WTC11 (cell line): ENCODE measurements at regions not wholly inside any gene's neighbourhood (a gene's known extent, or its start where the extent isn't known, plus 50 kb on each side); places are given as distances from the start of the nearest gene placed in this dataset.

Experiments used
- ATAC-seq: fragments of 200-7000 bp; cut with Tn5 transposase; 2 replicates; pipeline ENCODE4 v1.10.0; 2021; ENCODE audit warnings: mild to moderate bottlenecking, moderate library complexity
- CTCF ChIA-PET: fragments of 300-600 bp; sonication (Branson Sonifier 250); formaldehyde crosslinking; loops from one replicate; lab custom pipeline; 2021; ENCODE audit warnings: antibody characterized with exemption; lab: Charles Lee
- POLR2A ChIA-PET: fragments of 350-600 bp; sonication (Branson Sonifier 250); formaldehyde crosslinking; loops from one replicate; lab custom pipeline; 2021; ENCODE audit warnings: antibody characterized with exemption; lab: Charles Lee
- DNase-seq: peaks from one replicate; pipeline ENCODE4 v3.0.0; 2021; ENCODE audit warnings: low spot score
- H3K27ac Mint-ChIP-seq: 2 replicates; pipeline ENCODE4 v1.8.0; 2021; ENCODE audit warnings: mixed read lengths
- H3K27me3 Mint-ChIP-seq: 2 replicates; pipeline ENCODE4 v1.8.0; 2021; ENCODE audit warnings: low read depth, mild to moderate bottlenecking, moderate library complexity, mixed read lengths
- H3K36me3 Mint-ChIP-seq: 2 replicates; pipeline ENCODE4 v1.8.0; 2021; ENCODE audit warnings: mixed read lengths
- H3K4me1 Mint-ChIP-seq: 2 replicates; pipeline ENCODE4 v1.8.0; 2022; ENCODE audit warnings: mixed read lengths
- H3K4me3 Mint-ChIP-seq: 2 replicates; pipeline ENCODE4 v1.8.0; 2021; ENCODE audit warnings: mild to moderate bottlenecking, moderate library complexity, mixed read lengths
- H3K9me3 Mint-ChIP-seq: 2 replicates; pipeline ENCODE4 v1.8.0; 2021; ENCODE audit warnings: mixed read lengths
- CBFB ChIP-seq: sonication (generic); formaldehyde crosslinking; IDR thresholded peaks from 2 replicates; pipeline ENCODE4 v1.8.1; 2022; ENCODE audit warnings: mild to moderate bottlenecking, low read depth, missing genetic modification reagents
- ESRRA ChIP-seq: sonication (generic); formaldehyde crosslinking; IDR thresholded peaks from 2 replicates; pipeline ENCODE4 v1.8.1; 2022; ENCODE audit warnings: mild to moderate bottlenecking, missing genetic modification reagents, borderline replicate concordance
- GABPB1 ChIP-seq: sonication (generic); formaldehyde crosslinking; IDR thresholded peaks from 2 replicates; pipeline ENCODE4 v1.8.1; 2023; ENCODE audit warnings: mild to moderate bottlenecking, missing genetic modification reagents
- HMGA2 ChIP-seq: fragments of 250-450 bp; sonication (Bioruptor Pico); IDR thresholded peaks from 2 replicates; pipeline ENCODE4 v1.4.0; 2021; ENCODE audit warnings: mild to moderate bottlenecking, moderate library complexity
- JAZF1 ChIP-seq: fragments of 250-450 bp; sonication (Bioruptor Pico); IDR thresholded peaks from 2 replicates; pipeline ENCODE4 v1.9.0; 2021; ENCODE audit warnings: moderate library complexity, mild to moderate bottlenecking, inconsistent platforms
- NFATC4 ChIP-seq: fragments of 250-450 bp; sonication (Bioruptor Pico); IDR thresholded peaks from 2 replicates; pipeline ENCODE4 v1.9.0; 2021; ENCODE audit warnings: mild to moderate bottlenecking
- NFE2L1 ChIP-seq: sonication (generic); formaldehyde crosslinking; IDR thresholded peaks from 2 replicates; pipeline ENCODE4 v1.8.1; 2023; ENCODE audit warnings: missing genetic modification reagents
- NR2C2 ChIP-seq: sonication (generic); formaldehyde crosslinking; IDR thresholded peaks from 2 replicates; pipeline ENCODE4 v1.8.0; 2022; ENCODE audit warnings: mild to moderate bottlenecking, missing genetic modification reagents
- RORB ChIP-seq: fragments of 250-450 bp; sonication (Bioruptor Pico); IDR thresholded peaks from 2 replicates; pipeline ENCODE4 v1.9.0; 2021; ENCODE audit warnings: mild to moderate bottlenecking
- SMAD4 ChIP-seq: sonication (generic); formaldehyde crosslinking; IDR thresholded peaks from 2 replicates; pipeline ENCODE4 v1.8.0; 2022; ENCODE audit warnings: mild to moderate bottlenecking, missing genetic modification reagents
- SOX15 ChIP-seq: fragments of 250-450 bp; sonication (Bioruptor Pico); IDR thresholded peaks from 2 replicates; pipeline ENCODE4 v1.9.0; 2021; ENCODE audit warnings: mild to moderate bottlenecking
- SP1 ChIP-seq: sonication (generic); formaldehyde crosslinking; conservative IDR thresholded peaks from 2 replicates; pipeline ENCODE4 v1.8.1; 2022; ENCODE audit warnings: missing genetic modification reagents
- TCF7 ChIP-seq: sonication (generic); formaldehyde crosslinking; IDR thresholded peaks from 2 replicates; pipeline ENCODE4 v1.8.0; 2022; ENCODE audit warnings: mild to moderate bottlenecking, low read depth, missing genetic modification reagents, moderate library complexity
- TEAD1 ChIP-seq: sonication (generic); formaldehyde crosslinking; IDR thresholded peaks from 2 replicates; pipeline ENCODE4 v1.8.0; 2022; ENCODE audit warnings: mild to moderate bottlenecking, missing genetic modification reagents
- ZNF219 ChIP-seq: sonication (generic); formaldehyde crosslinking; IDR thresholded peaks from 2 replicates; pipeline ENCODE4 v1.8.0; 2023; ENCODE audit warnings: missing genetic modification reagents, mild to moderate bottlenecking, borderline replicate concordance
- ZNF396 ChIP-seq: fragments of 250-450 bp; sonication (Bioruptor Pico); IDR thresholded peaks from 2 replicates; pipeline ENCODE4 v1.8.0; 2021; ENCODE audit warnings: mild to moderate bottlenecking, moderate library complexity, borderline replicate concordance
- ZNF423 ChIP-seq: fragments of 250-450 bp; sonication (Bioruptor Pico); IDR thresholded peaks from 2 replicates; pipeline ENCODE4 v2.1.2; 2022; ENCODE audit warnings: mild to moderate bottlenecking, moderate library complexity
- TF ChIP-seq, protein P1 (sequence below): sonication (generic); formaldehyde crosslinking; IDR thresholded peaks from 2 replicates; pipeline ENCODE4 v1.8.1; 2022; ENCODE audit warnings: missing genetic modification reagents, borderline replicate concordance
- TF ChIP-seq, protein P2 (sequence below): fragments of 250-450 bp; sonication (Bioruptor Pico); IDR thresholded peaks from 2 replicates; pipeline ENCODE4 v1.9.0; 2021; ENCODE audit warnings: mild to moderate bottlenecking
- TF ChIP-seq, protein P3 (sequence below): sonication (generic); formaldehyde crosslinking; IDR thresholded peaks from 2 replicates; pipeline ENCODE4 v1.8.1; 2023; ENCODE audit warnings: mild to moderate bottlenecking, moderate library complexity, missing genetic modification reagents
- TF ChIP-seq, protein P4 (sequence below): sonication (generic); formaldehyde crosslinking; IDR thresholded peaks from 2 replicates; pipeline ENCODE4 v1.8.1; 2022; ENCODE audit warnings: mild to moderate bottlenecking, missing genetic modification reagents, moderate library complexity, borderline replicate concordance
- TF ChIP-seq, protein P5 (sequence below): fragments of 250-450 bp; sonication (Bioruptor Pico); IDR thresholded peaks from 2 replicates; pipeline ENCODE4 v1.8.0; 2021; ENCODE audit warnings: mild to moderate bottlenecking
- TF ChIP-seq, protein P6 (sequence below): sonication (generic); formaldehyde crosslinking; IDR thresholded peaks from 2 replicates; pipeline ENCODE4 v1.8.0; 2023; ENCODE audit warnings: missing genetic modification reagents, mild to moderate bottlenecking, borderline replicate concordance

DNA sequence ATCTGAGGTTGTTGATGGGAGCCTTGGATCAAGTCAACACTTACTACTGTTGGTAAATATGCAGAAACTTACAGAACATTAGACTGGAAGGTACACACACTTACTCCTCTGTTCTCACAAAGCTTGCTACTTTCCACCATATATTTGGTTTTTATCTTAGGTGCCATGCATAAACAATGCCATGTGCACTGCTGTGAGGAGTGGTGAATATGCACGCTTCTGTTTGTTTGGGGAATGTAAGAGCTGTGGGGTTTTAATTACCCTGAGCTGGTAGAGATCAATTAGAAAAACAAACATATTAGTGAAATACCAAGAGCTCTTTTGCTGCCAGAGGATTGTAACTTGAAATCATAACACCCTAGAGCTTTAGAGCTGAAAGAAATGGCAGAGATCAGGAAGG lies 79.8 kb upstream of the ARID5B start:
- no peaks in the 10 kb centered on the region for H3K36me3 Mint-ChIP-seq
- H3K27ac Mint-ChIP-seq, result no peak overlapping the region
- H3K4me3 Mint-ChIP-seq, result no peak overlapping the region
- ChIA-PET POLR2A (no interaction called here), CTCF (interaction anchor here (0.9 to 3.6 kb wide), 3 partner anchors 13 to 76 kb away, joined by 3 to 14 read pairs (median 6); no protein-coding TSS in a partner anchor)
- H3K27me3 Mint-ChIP-seq, result peaks cover 85% of the 10 kb centered on the region
- H3K9me3 Mint-ChIP-seq, result no peaks in the 10 kb centered on the region
- TF ChIP-seq, protein P1, sequence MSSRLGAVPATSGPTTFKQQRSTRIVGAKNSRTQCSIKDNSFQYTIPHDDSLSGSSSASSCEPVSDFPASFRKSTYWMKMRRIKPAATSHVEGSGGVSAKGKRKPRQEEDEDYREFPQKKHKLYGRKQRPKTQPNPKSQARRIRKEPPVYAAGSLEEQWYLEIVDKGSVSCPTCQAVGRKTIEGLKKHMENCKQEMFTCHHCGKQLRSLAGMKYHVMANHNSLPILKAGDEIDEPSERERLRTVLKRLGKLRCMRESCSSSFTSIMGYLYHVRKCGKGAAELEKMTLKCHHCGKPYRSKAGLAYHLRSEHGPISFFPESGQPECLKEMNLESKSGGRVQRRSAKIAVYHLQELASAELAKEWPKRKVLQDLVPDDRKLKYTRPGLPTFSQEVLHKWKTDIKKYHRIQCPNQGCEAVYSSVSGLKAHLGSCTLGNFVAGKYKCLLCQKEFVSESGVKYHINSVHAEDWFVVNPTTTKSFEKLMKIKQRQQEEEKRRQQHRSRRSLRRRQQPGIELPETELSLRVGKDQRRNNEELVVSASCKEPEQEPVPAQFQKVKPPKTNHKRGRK (CRISPR knock-in tag), result no peak
- no peak for TF ChIP-seq JAZF1 (CRISPR knock-in tag)
- TF ChIP-seq, protein P2, sequence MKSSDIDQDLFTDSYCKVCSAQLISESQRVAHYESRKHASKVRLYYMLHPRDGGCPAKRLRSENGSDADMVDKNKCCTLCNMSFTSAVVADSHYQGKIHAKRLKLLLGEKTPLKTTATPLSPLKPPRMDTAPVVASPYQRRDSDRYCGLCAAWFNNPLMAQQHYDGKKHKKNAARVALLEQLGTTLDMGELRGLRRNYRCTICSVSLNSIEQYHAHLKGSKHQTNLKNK (CRISPR knock-in tag), result no peak
- no peak for TF ChIP-seq CBFB (CRISPR knock-in tag)
- TF ChIP-seq ZNF423 (CRISPR knock-in tag), result no peak
- TF ChIP-seq, protein P3, sequence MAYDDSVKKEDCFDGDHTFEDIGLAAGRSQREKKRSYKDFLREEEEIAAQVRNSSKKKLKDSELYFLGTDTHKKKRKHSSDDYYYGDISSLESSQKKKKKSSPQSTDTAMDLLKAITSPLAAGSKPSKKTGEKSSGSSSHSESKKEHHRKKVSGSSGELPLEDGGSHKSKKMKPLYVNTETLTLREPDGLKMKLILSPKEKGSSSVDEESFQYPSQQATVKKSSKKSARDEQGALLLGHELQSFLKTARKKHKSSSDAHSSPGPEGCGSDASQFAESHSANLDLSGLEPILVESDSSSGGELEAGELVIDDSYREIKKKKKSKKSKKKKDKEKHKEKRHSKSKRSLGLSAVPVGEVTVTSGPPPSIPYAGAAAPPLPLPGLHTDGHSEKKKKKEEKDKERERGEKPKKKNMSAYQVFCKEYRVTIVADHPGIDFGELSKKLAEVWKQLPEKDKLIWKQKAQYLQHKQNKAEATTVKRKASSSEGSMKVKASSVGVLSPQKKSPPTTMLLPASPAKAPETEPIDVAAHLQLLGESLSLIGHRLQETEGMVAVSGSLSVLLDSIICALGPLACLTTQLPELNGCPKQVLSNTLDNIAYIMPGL (CRISPR knock-in tag), result no peak
- no peak for TF ChIP-seq ZNF396 (CRISPR knock-in tag)
- TF ChIP-seq ZNF219, result no peak
- TF ChIP-seq, protein P4, sequence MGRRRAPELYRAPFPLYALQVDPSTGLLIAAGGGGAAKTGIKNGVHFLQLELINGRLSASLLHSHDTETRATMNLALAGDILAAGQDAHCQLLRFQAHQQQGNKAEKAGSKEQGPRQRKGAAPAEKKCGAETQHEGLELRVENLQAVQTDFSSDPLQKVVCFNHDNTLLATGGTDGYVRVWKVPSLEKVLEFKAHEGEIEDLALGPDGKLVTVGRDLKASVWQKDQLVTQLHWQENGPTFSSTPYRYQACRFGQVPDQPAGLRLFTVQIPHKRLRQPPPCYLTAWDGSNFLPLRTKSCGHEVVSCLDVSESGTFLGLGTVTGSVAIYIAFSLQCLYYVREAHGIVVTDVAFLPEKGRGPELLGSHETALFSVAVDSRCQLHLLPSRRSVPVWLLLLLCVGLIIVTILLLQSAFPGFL (CRISPR knock-in tag), result no peak
- no peak for TF ChIP-seq GABPB1 (CRISPR knock-in tag)
- no peak for TF ChIP-seq SOX15
- TF ChIP-seq NFE2L1, result no peak
- TF ChIP-seq HMGA2 (CRISPR knock-in tag), result no peak
- no peak for TF ChIP-seq TCF7
- no peak for DNase-seq
- ATAC-seq, result no peak
- peaks cover 7% of the 10 kb centered on the region for H3K4me1 Mint-ChIP-seq

DNA sequence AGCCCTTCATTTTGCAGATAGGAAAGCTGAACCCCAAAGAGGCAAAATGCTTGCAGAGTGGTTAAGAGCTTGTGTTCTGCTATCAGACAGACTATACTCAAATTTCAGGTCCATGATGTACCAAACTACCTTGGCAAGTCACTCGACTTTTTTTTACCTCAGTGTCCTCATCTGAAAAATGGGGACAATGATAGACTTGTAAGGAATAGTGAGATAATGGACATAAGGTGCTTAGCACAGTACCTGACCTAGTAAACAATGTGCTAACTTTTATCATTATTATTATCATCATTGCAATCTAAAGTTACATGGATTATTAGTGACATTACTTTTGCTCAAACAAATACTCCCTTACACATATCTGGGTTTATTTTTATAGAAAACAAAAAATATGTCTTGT lies 79.4 kb upstream of the ARID5B start:
- CTCF ChIA-PET, result interaction anchor here (0.9 to 3.6 kb wide), 3 partner anchors 13 to 75 kb away, joined by 3 to 14 read pairs (median 6); no protein-coding TSS in a partner anchor
- H3K27me3 Mint-ChIP-seq, result peaks cover 85% of the 10 kb centered on the region
- ATAC-seq, result no peak
- H3K9me3 Mint-ChIP-seq, result no peaks in the 10 kb centered on the region
- POLR2A ChIA-PET, result no interaction called here
- H3K4me3 Mint-ChIP-seq, result no peak overlapping the region
- peaks cover 7% of the 10 kb centered on the region for H3K4me1 Mint-ChIP-seq
- TF ChIP-seq SMAD4 (CRISPR knock-in tag) (no peak), TEAD1 (CRISPR knock-in tag) (no peak)
- TF ChIP-seq, protein P5, sequence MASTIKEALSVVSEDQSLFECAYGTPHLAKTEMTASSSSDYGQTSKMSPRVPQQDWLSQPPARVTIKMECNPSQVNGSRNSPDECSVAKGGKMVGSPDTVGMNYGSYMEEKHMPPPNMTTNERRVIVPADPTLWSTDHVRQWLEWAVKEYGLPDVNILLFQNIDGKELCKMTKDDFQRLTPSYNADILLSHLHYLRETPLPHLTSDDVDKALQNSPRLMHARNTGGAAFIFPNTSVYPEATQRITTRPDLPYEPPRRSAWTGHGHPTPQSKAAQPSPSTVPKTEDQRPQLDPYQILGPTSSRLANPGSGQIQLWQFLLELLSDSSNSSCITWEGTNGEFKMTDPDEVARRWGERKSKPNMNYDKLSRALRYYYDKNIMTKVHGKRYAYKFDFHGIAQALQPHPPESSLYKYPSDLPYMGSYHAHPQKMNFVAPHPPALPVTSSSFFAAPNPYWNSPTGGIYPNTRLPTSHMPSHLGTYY (CRISPR knock-in tag), result no peak
- no peak overlapping the region for H3K27ac Mint-ChIP-seq
- H3K36me3 Mint-ChIP-seq, result no peaks in the 10 kb centered on the region
- no peak for DNase-seq

DNA sequence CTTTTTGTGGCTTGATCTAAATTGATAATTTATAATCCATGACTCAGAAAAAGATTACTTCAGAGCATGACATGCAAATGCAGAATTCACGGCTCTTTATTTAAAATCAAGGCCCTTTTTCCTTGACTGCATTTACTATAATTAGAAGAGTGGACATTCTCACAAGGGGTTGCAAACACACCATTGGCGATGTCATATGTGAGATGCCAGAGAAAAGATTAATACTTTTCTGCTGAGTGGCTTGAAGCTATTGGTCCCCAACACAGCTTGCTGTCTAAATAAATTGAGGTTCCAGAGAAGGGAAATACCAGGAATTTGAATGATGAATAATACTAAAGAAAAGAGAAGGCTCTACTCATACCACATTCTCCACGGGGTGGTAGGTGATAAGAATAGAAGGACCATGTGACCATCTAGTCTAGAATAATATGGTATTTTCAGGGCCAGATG lies 78.7 kb upstream of the ARID5B start:
- ATAC-seq, result no peak
- Mint-ChIP-seq H3K27me3 (peaks cover 80% of the 10 kb centered on the region), H3K27ac (no peak overlapping the region), H3K4me3 (no peak overlapping the region), H3K36me3 (no peaks in the 10 kb centered on the region), H3K4me1 (peaks cover 7% of the 10 kb centered on the region), H3K9me3 (no peaks in the 10 kb centered on the region)
- no peak for DNase-seq
- ChIA-PET POLR2A (no interaction called here), CTCF (interaction anchor here (3.6 kb wide), 1 partner anchor 72 kb away, joined by 14 read pairs; no protein-coding TSS in a partner anchor)
- TF ChIP-seq RORB (CRISPR knock-in tag), result no peak
- TF ChIP-seq, protein P6, sequence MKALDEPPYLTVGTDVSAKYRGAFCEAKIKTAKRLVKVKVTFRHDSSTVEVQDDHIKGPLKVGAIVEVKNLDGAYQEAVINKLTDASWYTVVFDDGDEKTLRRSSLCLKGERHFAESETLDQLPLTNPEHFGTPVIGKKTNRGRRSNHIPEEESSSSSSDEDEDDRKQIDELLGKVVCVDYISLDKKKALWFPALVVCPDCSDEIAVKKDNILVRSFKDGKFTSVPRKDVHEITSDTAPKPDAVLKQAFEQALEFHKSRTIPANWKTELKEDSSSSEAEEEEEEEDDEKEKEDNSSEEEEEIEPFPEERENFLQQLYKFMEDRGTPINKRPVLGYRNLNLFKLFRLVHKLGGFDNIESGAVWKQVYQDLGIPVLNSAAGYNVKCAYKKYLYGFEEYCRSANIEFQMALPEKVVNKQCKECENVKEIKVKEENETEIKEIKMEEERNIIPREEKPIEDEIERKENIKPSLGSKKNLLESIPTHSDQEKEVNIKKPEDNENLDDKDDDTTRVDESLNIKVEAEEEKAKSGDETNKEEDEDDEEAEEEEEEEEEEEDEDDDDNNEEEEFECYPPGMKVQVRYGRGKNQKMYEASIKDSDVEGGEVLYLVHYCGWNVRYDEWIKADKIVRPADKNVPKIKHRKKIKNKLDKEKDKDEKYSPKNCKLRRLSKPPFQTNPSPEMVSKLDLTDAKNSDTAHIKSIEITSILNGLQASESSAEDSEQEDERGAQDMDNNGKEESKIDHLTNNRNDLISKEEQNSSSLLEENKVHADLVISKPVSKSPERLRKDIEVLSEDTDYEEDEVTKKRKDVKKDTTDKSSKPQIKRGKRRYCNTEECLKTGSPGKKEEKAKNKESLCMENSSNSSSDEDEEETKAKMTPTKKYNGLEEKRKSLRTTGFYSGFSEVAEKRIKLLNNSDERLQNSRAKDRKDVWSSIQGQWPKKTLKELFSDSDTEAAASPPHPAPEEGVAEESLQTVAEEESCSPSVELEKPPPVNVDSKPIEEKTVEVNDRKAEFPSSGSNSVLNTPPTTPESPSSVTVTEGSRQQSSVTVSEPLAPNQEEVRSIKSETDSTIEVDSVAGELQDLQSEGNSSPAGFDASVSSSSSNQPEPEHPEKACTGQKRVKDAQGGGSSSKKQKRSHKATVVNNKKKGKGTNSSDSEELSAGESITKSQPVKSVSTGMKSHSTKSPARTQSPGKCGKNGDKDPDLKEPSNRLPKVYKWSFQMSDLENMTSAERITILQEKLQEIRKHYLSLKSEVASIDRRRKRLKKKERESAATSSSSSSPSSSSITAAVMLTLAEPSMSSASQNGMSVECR, result no peak
- TF ChIP-seq ESRRA (CRISPR knock-in tag), result no peak
- TF ChIP-seq NFATC4 (CRISPR knock-in tag), result no peak
- no peak for TF ChIP-seq NR2C2 (CRISPR knock-in tag)
- no peak for TF ChIP-seq SP1
